ENCODE measurements at regions not wholly inside any gene's neighbourhood (a gene's known extent, or its start where the extent isn't known, plus 50 kb on each side); places are given as distances from the start of the nearest gene placed in this dataset.

GRCh38 chr12:126483145-126484068, 1418.2 kb downstream of the AACS start:
- no peak overlapping the region for H3K4me3 ChIP-seq (replicated peaks; ENCODE audit: low read depth, low read length)
- no peak for DNase-seq (ENCODE audit: extremely low read depth, low read depth)
- no peak for TF ChIP-seq CTCF (IDR thresholded peaks at IDR 0.05; ENCODE audit: low read depth, low read length, missing control alignments)

- H3K4me3 ChIP-seq (replicated peaks; ENCODE audit: low read depth, low read length), result no peak overlapping the region
- no peak for TF ChIP-seq CTCF (IDR thresholded peaks at IDR 0.05; ENCODE audit: low read depth, low read length, missing control alignments)
- no peak for DNase-seq (ENCODE audit: extremely low read depth, low read depth)
These were observed 1422.3 kb downstream of the AACS start for GRCh38 chr12:126487431-126487980.

- DNase-seq (ENCODE audit: extremely low read depth, low read depth), result no peak
- H3K4me3 ChIP-seq (replicated peaks; ENCODE audit: low read depth, low read length), result no peak overlapping the region
- TF ChIP-seq CTCF (IDR thresholded peaks at IDR 0.05; ENCODE audit: low read depth, low read length, missing control alignments), result no peak
These were observed 1423.6 kb downstream of the AACS start for GRCh38 chr12:126488806-126489205.

GRCh38 chr12:126492181-126492580, 1426.9 kb downstream of the AACS start:
- no peak for DNase-seq (ENCODE audit: extremely low read depth, low read depth)
- H3K4me3 ChIP-seq (replicated peaks; ENCODE audit: low read depth, low read length), result no peak overlapping the region
- TF ChIP-seq CTCF (IDR thresholded peaks at IDR 0.05; ENCODE audit: low read depth, low read length, missing control alignments), result no peak

- no peak overlapping the region for H3K4me3 ChIP-seq (replicated peaks; ENCODE audit: low read depth, low read length)
- TF ChIP-seq CTCF (IDR thresholded peaks at IDR 0.05; ENCODE audit: low read depth, low read length, missing control alignments), result no peak
- no peak for DNase-seq (ENCODE audit: extremely low read depth, low read depth)
These were observed 1428.3 kb downstream of the AACS start for GRCh38 chr12:126493366-126494108.

GRCh38 chr12:126496201-126496600, 1431.0 kb downstream of the AACS start:
- TF ChIP-seq CTCF (IDR thresholded peaks at IDR 0.05; ENCODE audit: low read depth, low read length, missing control alignments), result no peak
- no peak for DNase-seq (ENCODE audit: extremely low read depth, low read depth)
- H3K4me3 ChIP-seq (replicated peaks; ENCODE audit: low read depth, low read length), result no peak overlapping the region
